22Rv1 (cell line): ENCODE measurements at regions not wholly inside any gene's neighbourhood (a gene's known extent, or its start where the extent isn't known, plus 50 kb on each side); places are given as distances from the start of the nearest gene placed in this dataset.

ENCODE experiments used
- H3K27ac ChIP-seq: fragments of 450-650 bp; 2 replicates; pipeline ENCODE4 v1.5.1; 2017
- ZFX ChIP-seq: fragments of 450-650 bp; IDR thresholded peaks from 2 replicates; pipeline ENCODE4 v1.6.1; 2017; ENCODE audit warnings: antibody characterized with exemption, borderline replicate concordance
- TF ChIP-seq, protein P1 (sequence below): fragments of 450-650 bp; IDR thresholded peaks from 2 replicates; pipeline ENCODE4 v1.5.1; 2017; ENCODE audit warnings: mild to moderate bottlenecking

- no peak overlapping the region for H3K27ac ChIP-seq
- TF ChIP-seq, protein P1, sequence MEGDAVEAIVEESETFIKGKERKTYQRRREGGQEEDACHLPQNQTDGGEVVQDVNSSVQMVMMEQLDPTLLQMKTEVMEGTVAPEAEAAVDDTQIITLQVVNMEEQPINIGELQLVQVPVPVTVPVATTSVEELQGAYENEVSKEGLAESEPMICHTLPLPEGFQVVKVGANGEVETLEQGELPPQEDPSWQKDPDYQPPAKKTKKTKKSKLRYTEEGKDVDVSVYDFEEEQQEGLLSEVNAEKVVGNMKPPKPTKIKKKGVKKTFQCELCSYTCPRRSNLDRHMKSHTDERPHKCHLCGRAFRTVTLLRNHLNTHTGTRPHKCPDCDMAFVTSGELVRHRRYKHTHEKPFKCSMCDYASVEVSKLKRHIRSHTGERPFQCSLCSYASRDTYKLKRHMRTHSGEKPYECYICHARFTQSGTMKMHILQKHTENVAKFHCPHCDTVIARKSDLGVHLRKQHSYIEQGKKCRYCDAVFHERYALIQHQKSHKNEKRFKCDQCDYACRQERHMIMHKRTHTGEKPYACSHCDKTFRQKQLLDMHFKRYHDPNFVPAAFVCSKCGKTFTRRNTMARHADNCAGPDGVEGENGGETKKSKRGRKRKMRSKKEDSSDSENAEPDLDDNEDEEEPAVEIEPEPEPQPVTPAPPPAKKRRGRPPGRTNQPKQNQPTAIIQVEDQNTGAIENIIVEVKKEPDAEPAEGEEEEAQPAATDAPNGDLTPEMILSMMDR: no peak
- TF ChIP-seq ZFX: no peak
Observed at GRCh38 chr5:141783947-141784296, 94.3 kb downstream of the PCDH1 start.

DNA sequence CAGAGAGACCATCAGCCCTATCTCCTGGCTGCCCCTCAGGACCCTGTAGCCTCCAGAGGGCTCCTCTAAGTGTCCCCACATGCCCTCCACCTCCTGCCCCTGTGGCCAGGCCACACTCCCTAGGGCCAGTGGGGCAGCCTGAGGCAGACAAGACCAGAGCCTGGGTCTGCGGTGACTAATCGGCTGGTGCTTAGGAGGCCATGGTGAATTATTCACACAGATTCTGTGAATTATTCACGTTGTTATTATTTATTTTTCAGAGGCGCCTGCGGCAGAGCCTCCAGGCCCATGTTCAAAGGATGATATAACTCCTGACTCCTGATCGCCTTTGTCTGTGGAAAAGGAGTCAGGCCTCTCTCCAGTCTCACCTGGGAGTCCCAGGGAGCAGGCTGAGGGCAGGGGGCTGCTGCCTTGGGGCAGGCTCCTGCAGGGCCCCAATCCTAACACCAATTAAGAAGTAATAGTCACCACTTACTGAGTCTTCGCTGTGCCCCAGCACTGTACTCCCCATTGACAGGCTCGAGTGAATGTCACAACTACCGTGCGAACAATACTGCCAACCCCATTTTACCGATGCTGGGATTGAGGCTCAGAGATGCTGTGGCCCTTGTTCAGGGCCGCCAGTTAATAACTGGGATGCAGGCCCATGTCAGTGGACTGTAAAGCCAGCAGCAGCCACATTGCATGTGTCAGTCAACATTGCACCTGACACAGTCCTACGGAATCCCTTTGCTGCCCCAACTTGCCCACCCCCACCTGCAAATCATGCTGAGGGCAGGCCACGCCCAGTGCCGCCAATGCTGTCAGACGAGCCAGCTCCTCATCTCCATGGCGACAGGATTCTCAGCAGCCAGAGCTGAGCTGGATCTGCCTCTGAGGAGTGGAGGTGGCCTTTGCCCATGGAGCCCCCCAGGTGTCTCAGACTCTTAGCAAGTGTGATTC, 94.9 kb downstream of the PCDH1 start:
- H3K27ac ChIP-seq: no peak overlapping the region
- TF ChIP-seq, protein P1: no peak
- no peak for TF ChIP-seq ZFX

DNA sequence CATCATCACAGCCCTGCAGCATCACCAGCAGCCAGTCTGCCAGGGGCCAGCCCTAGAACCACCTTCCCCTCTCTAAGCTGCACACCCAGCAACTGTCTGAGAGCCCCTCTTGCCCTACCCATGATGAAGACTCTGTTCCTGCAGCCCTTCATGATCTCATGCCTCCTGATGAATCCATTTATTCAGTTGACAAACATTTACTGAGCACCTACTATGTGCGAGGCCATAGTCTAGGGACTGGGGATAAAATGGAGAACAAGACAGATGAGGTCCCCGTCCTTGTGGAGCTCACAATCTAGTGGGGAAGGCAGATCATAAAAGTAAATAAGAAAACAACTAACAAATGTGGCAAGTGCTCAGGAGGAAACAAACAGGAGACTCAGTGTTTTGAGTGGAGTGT, 96.3 kb downstream of the PCDH1 start:
- no peak for TF ChIP-seq ZFX
- TF ChIP-seq, protein P1: no peak
- no peak overlapping the region for H3K27ac ChIP-seq

GRCh38 chr5:141780952-141781781, 97.0 kb downstream of the PCDH1 start:
- TF ChIP-seq, protein P1: no peak
- no peak for TF ChIP-seq ZFX
- H3K27ac ChIP-seq: no peak overlapping the region

GRCh38 chr5:141780240-141780951, 97.8 kb downstream of the PCDH1 start:
- TF ChIP-seq, protein P1: no peak
- no peak for TF ChIP-seq ZFX
- no peak overlapping the region for H3K27ac ChIP-seq

- no peak overlapping the region for H3K27ac ChIP-seq
- TF ChIP-seq ZFX: no peak
- TF ChIP-seq, protein P1: no peak
Observed at GRCh38 chr5:141779503-141779973, 97.5 kb upstream of the ARAP3 start.
